ENCODE measurements at regions not wholly inside any gene's neighbourhood (a gene's known extent, or its start where the extent isn't known, plus 50 kb on each side); places are given as distances from the start of the nearest gene placed in this dataset.

DNA sequence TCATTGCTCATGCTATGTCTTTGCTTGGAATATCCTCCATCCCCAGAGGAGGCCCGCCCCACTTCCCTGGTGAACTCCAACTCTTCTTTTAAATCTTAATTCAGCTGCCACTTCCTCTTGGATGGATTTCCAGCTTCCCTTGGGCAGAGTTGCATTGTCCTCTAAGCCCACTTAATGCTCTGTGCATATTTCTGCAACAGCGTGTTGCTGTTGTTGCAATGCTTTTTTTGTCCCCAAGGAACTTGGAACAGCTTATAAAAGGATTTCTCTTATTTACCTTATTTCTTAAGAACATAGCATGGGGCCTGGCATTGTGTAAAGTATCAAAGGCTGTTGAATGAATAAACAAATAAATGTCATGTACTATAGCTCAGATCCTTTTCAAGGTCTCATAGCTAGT lies 507.4 kb downstream of the METTL15 start:
- no peak for TF ChIP-seq EZH2phosphoT487 (IDR thresholded peaks at IDR 0.05; ENCODE audit: borderline replicate concordance, low read length)
- TF ChIP-seq, protein P1, sequence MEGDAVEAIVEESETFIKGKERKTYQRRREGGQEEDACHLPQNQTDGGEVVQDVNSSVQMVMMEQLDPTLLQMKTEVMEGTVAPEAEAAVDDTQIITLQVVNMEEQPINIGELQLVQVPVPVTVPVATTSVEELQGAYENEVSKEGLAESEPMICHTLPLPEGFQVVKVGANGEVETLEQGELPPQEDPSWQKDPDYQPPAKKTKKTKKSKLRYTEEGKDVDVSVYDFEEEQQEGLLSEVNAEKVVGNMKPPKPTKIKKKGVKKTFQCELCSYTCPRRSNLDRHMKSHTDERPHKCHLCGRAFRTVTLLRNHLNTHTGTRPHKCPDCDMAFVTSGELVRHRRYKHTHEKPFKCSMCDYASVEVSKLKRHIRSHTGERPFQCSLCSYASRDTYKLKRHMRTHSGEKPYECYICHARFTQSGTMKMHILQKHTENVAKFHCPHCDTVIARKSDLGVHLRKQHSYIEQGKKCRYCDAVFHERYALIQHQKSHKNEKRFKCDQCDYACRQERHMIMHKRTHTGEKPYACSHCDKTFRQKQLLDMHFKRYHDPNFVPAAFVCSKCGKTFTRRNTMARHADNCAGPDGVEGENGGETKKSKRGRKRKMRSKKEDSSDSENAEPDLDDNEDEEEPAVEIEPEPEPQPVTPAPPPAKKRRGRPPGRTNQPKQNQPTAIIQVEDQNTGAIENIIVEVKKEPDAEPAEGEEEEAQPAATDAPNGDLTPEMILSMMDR (conservative IDR thresholded peaks at IDR 0.05; ENCODE audit: low read depth, low read length) = no peak
